GM19239 (cell line): ENCODE measurements at regions not wholly inside any gene's neighbourhood (a gene's known extent, or its start where the extent isn't known, plus 50 kb on each side); places are given as distances from the start of the nearest gene placed in this dataset.
"Not testable (repeated sequence)": the region's sequence is repeated elsewhere in the genome, so short reads cannot be mapped to it uniquely, and the experiment has no call there.

Experiments
- DNase-seq: peaks from one replicate; pipeline ENCODE4 v3.0.0; 2011; ENCODE audit warnings: low spot score; ENCODE audit not compliant: insufficient read length
- FAIRE-seq: peaks from 2 replicates; lab custom pipeline; 2011; peaks lifted over from hg19 to GRCh38; lab: Jason Lieb, UNC

- DNase-seq (no peak), FAIRE-seq (no peak)
These were observed 165.5 kb upstream of the BET1 start for GRCh38 chr7:94169682-94170081.

GRCh38 chr7:94170836-94171235 is 166.7 kb upstream of the BET1 start:
- DNase-seq (no peak), FAIRE-seq (peak; percentile 81)

- peak; percentile 8 for FAIRE-seq
These were observed 169.3 kb upstream of the BET1 start for GRCh38 chr7:94173436-94173835.

GRCh38 chr7:94174375-94174774 is 170.2 kb upstream of the BET1 start:
- DNase-seq (no peak), FAIRE-seq (no peak)

More at GRCh38 chr7:94173436-94173835, 169.3 kb upstream of the BET1 start:
- no peak for DNase-seq

- FAIRE-seq (no peak), DNase-seq (no peak)
These were observed 170.8 kb upstream of the BET1 start for GRCh38 chr7:94174956-94175355.

GRCh38 chr7:94176694-94177200 is 172.6 kb upstream of the BET1 start:
- no peak for DNase-seq
- no peak for FAIRE-seq

GRCh38 chr7:94177441-94177840 is 173.3 kb upstream of the BET1 start:
- FAIRE-seq (peak; percentile 45), DNase-seq (no peak)

- DNase-seq (peak; percentile 24), FAIRE-seq (peak; percentile 82)
These were observed 174.1 kb upstream of the BET1 start for GRCh38 chr7:94178230-94178629.

- FAIRE-seq = no peak
These were observed 175.3 kb upstream of the BET1 start for GRCh38 chr7:94179466-94179865.

GRCh38 chr7:94182066-94182465 is 177.9 kb upstream of the BET1 start:
- no peak for FAIRE-seq
- no peak for DNase-seq

More at GRCh38 chr7:94179466-94179865, 175.3 kb upstream of the BET1 start:
- DNase-seq = no peak

GRCh38 chr7:94182721-94183120 is 178.6 kb upstream of the BET1 start:
- DNase-seq (no peak), FAIRE-seq (no peak)

GRCh38 chr7:94183289-94183749 is 179.2 kb upstream of the BET1 start:
- no peak for FAIRE-seq
- DNase-seq = no peak

GRCh38 chr7:94183891-94184290 is 179.7 kb upstream of the BET1 start:
- DNase-seq = no peak
- no peak for FAIRE-seq

GRCh38 chr7:94188350-94188749 is 184.2 kb upstream of the BET1 start:
- FAIRE-seq = no peak
- DNase-seq = no peak

GRCh38 chr7:94190599-94191061 is 186.5 kb upstream of the BET1 start:
- no peak for FAIRE-seq
- DNase-seq = no peak

- not testable (repeated sequence) for DNase-seq, FAIRE-seq
These were observed 190.3 kb upstream of the BET1 start for GRCh38 chr7:94194426-94194825.

- DNase-seq (no peak), FAIRE-seq (no peak)
These were observed 191.0 kb upstream of the BET1 start for GRCh38 chr7:94195201-94195600.

GRCh38 chr7:94195813-94196212 is 191.7 kb upstream of the BET1 start:
- FAIRE-seq (no peak), DNase-seq (no peak)

- no peak for FAIRE-seq
- no peak for DNase-seq
These were observed 189.2 kb upstream of the COL1A2 start for GRCh38 chr7:94205529-94205928.

GRCh38 chr7:94206295-94206694 is 188.4 kb upstream of the COL1A2 start:
- DNase-seq (no peak), FAIRE-seq (no peak)

GRCh38 chr7:94212160-94212559 is 182.5 kb upstream of the COL1A2 start:
- DNase-seq (no peak), FAIRE-seq (no peak)

GRCh38 chr7:94216944-94217461 is 177.7 kb upstream of the COL1A2 start:
- no peak for FAIRE-seq

More at GRCh38 chr7:94216944-94217461, 177.7 kb upstream of the COL1A2 start:
- no peak for DNase-seq
